ENCODE measurements at regions not wholly inside any gene's neighbourhood (a gene's known extent, or its start where the extent isn't known, plus 50 kb on each side); places are given as distances from the start of the nearest gene placed in this dataset.

- no peak for TF ChIP-seq CTCF (IDR thresholded peaks at IDR 0.05)
- no peak for TF ChIP-seq POLR2A (IDR thresholded peaks at IDR 0.05)
Observed at GRCh38 chr5:56632199-56632598, 183.2 kb upstream of the MAP3K1 start.

Measured in right lobe of liver (tissue), 4 donors.